Ishikawa (cell line): ENCODE measurements at regions not wholly inside any gene's neighbourhood (a gene's known extent, or its start where the extent isn't known, plus 50 kb on each side); places are given as distances from the start of the nearest gene placed in this dataset.

Experiments used
- CEBPB ChIP-seq: IDR thresholded peaks from 2 replicates; pipeline ENCODE4 v1.6.1; 2012
- CREB1 ChIP-seq: IDR thresholded peaks from 2 replicates; pipeline ENCODE4 v1.6.1; 2012; ENCODE audit warnings: low read depth
- EGR1 ChIP-seq: IDR thresholded peaks from 2 replicates; pipeline ENCODE4 v1.6.1; 2012
- EP300 ChIP-seq: IDR thresholded peaks from 2 replicates; pipeline ENCODE4 v1.6.1; 2012; ENCODE audit warnings: borderline replicate concordance
- FOXM1 ChIP-seq: IDR thresholded peaks from 2 replicates; pipeline ENCODE4 v1.6.1; 2012; ENCODE audit warnings: low read depth, borderline replicate concordance
- NFIC ChIP-seq: IDR thresholded peaks from 2 replicates; pipeline ENCODE4 v1.6.1; 2012
- RAD21 ChIP-seq: IDR thresholded peaks from 2 replicates; pipeline ENCODE4 v1.6.1; 2012; ENCODE audit warnings: low read depth
- TAF1 ChIP-seq: IDR thresholded peaks from 2 replicates; pipeline ENCODE4 v1.6.1; 2012; ENCODE audit warnings: low read depth, mild to moderate bottlenecking
- TCF12 ChIP-seq: IDR thresholded peaks from 2 replicates; pipeline ENCODE4 v1.6.1; 2012; ENCODE audit warnings: low read depth
- TEAD4 ChIP-seq: IDR thresholded peaks from 2 replicates; pipeline ENCODE4 v1.6.1; 2012
- YY1 ChIP-seq: IDR thresholded peaks from 2 replicates; pipeline ENCODE4 v1.6.1; 2012; ENCODE audit warnings: low read depth
- ZBTB7A ChIP-seq: IDR thresholded peaks from 2 replicates; pipeline ENCODE4 v1.6.1; 2012; ENCODE audit warnings: low read depth
- TF ChIP-seq, protein P1 (sequence below): IDR thresholded peaks from 2 replicates; pipeline ENCODE4 v1.6.1; 2012
- TF ChIP-seq, protein P2 (sequence below): IDR thresholded peaks from 2 replicates; pipeline ENCODE4 v1.6.1; 2012
- TF ChIP-seq, protein P3 (sequence below): IDR thresholded peaks from 2 replicates; pipeline ENCODE4 v1.6.1; 2012; ENCODE audit warnings: low read depth, mild to moderate bottlenecking

DNA sequence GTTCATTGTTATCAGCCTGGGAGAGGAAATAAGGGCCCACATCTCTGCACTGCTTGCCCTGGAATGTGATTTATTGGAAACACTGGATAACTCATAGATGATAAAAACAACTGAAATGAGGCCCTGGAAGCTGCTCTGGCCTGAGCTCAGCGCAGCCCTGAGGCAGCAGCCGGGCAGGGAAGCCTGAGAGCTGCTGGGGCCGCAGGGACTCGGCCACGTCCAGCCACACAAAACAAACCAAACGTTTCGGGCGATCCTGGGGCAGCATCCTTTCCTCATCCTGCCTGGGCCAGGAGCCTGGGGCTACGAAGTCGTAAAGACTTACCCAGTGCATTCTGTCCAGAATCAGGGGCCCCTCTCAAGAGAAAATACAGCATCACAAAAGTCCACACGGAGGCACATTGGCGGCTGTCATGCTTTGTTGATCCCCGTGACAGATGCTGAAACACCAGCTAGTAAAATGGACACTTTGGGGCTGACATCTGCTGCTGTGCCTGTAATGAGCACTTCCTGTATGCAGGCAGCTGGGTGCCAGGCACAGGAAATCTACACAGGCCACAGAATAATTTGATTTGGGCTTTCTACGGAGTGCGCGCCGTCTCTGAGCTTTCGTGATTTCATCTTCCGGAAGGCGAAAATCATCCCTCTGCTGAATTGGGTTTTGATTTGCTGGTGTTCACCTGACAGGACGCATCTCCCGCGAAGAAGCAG, 250.6 kb downstream of the EIPR1 start:
- TF ChIP-seq CREB1 (no peak), TCF12 (no peak), TEAD4 (no peak), CEBPB (no peak), FOXM1 (no peak), TAF1 (no peak), ZBTB7A (no peak), YY1 (no peak), EGR1 (no peak), RAD21 (no peak), EP300 (no peak)
- TF ChIP-seq, protein P1, sequence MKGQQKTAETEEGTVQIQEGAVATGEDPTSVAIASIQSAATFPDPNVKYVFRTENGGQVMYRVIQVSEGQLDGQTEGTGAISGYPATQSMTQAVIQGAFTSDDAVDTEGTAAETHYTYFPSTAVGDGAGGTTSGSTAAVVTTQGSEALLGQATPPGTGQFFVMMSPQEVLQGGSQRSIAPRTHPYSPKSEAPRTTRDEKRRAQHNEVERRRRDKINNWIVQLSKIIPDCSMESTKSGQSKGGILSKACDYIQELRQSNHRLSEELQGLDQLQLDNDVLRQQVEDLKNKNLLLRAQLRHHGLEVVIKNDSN: no peak
- TF ChIP-seq, protein P2, sequence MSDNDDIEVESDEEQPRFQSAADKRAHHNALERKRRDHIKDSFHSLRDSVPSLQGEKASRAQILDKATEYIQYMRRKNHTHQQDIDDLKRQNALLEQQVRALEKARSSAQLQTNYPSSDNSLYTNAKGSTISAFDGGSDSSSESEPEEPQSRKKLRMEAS: no peak
- TF ChIP-seq, protein P3, sequence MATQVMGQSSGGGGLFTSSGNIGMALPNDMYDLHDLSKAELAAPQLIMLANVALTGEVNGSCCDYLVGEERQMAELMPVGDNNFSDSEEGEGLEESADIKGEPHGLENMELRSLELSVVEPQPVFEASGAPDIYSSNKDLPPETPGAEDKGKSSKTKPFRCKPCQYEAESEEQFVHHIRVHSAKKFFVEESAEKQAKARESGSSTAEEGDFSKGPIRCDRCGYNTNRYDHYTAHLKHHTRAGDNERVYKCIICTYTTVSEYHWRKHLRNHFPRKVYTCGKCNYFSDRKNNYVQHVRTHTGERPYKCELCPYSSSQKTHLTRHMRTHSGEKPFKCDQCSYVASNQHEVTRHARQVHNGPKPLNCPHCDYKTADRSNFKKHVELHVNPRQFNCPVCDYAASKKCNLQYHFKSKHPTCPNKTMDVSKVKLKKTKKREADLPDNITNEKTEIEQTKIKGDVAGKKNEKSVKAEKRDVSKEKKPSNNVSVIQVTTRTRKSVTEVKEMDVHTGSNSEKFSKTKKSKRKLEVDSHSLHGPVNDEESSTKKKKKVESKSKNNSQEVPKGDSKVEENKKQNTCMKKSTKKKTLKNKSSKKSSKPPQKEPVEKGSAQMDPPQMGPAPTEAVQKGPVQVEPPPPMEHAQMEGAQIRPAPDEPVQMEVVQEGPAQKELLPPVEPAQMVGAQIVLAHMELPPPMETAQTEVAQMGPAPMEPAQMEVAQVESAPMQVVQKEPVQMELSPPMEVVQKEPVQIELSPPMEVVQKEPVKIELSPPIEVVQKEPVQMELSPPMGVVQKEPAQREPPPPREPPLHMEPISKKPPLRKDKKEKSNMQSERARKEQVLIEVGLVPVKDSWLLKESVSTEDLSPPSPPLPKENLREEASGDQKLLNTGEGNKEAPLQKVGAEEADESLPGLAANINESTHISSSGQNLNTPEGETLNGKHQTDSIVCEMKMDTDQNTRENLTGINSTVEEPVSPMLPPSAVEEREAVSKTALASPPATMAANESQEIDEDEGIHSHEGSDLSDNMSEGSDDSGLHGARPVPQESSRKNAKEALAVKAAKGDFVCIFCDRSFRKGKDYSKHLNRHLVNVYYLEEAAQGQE: no peak

DNA sequence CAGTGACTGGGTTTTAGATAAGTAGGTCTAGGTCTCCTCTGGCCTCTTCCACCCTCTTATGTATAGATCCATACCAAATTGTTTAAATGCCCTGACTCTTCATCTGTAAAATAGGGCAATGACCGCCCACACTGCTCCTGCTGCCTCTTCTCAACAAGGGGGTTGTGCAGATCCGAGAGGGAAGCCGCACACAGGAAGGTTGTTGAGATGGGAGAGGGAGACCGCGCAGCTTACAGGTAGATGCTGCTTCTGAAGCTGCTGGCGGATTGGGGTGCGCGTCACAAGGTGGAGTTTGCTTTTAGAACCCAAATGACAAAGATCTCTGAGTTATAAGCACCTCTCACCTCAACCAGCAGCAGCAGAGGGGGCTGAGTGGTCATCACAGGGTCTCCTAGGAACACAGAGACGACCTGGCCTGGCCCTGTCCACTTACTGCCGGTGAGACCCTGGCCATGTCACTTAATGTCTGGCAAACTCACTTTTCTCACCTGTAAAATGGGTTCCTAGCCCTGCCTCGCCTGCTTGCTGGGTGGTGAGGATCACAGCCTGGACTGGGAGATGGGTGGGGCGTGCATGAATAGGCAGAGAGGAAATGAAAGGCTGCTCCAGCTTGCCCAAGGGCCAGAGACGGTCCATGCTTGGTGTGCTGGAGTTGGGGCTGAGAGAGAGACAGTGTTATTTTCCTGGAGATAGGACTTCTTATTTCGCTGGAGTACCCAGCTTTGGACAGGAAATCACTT, 251.3 kb downstream of the EIPR1 start:
- TF ChIP-seq EP300: no peak
- TF ChIP-seq TAF1: no peak
- no peak for TF ChIP-seq CEBPB
- TF ChIP-seq, protein P1: no peak
- no peak for TF ChIP-seq NFIC
- no peak for TF ChIP-seq YY1
- TF ChIP-seq ZBTB7A: no peak
- TF ChIP-seq FOXM1: no peak
- TF ChIP-seq, protein P3: no peak
- TF ChIP-seq EGR1: no peak
- TF ChIP-seq, protein P2: no peak
- TF ChIP-seq TCF12: no peak
- no peak for TF ChIP-seq CREB1
- TF ChIP-seq TEAD4: no peak

DNA sequence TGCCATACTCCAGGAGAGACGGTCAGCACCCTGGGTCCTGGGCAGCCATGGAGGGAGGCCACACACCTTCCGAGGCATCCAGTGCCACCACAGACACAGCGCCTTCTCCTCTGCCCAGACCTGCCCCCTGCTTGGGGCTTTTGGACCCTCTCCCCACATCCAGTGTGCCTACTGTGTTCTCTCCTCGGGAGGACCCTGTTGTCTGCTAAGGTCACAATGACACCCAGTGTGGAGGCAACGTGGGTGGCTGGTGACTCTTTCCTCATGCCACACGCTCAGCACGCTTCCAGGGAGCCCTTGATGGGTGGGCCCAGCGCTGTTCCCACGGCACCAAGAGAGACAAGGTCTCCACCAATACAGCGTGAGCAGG, 251.9 kb downstream of the EIPR1 start:
- TF ChIP-seq CEBPB: no peak
- no peak for TF ChIP-seq RAD21
- TF ChIP-seq TAF1: no peak
- no peak for TF ChIP-seq TCF12
- no peak for TF ChIP-seq EGR1
- TF ChIP-seq, protein P3: no peak
- no peak for TF ChIP-seq YY1
- TF ChIP-seq, protein P1: no peak
- TF ChIP-seq FOXM1: no peak
- TF ChIP-seq CREB1: no peak
